SK-N-SH (cell line): ENCODE measurements at regions not wholly inside any gene's neighbourhood (a gene's known extent, or its start where the extent isn't known, plus 50 kb on each side); places are given as distances from the start of the nearest gene placed in this dataset.

Experiments
- CTCF ChIA-PET: fragments of 300-600, 350-600 bp; formaldehyde crosslinking; extraction: SDS; loops from one replicate; lab custom pipeline; 2021; lab: Yijun Ruan, JAX
- POLR2A ChIA-PET: fragments of 350-600 bp; sonication (Branson Sonifier 250); formaldehyde crosslinking; extraction: SDS; loops from one replicate; lab custom pipeline; 2020; ENCODE audit warnings: antibody characterized with exemption, inconsistent platforms; lab: Yijun Ruan, JAX
- DNase-seq: peaks from one replicate; pipeline ENCODE4 v3.0.0; 2012
- H2AFZ ChIP-seq: fragments of 200-600 bp; sonication (generic); 2 replicates; pipeline ENCODE4 v1.8.1; 2016; ENCODE audit warnings: antibody characterized with exemption, mild to moderate bottlenecking, low read depth
- H3F3A ChIP-seq: fragments of 200-600 bp; sonication (generic); replicated peaks from 2 replicates; pipeline ENCODE3; 2016; ENCODE audit warnings: antibody characterized with exemption, mild to moderate bottlenecking; ENCODE audit not compliant: insufficient read depth
- H3K27ac ChIP-seq, 2 experiments: fragments of 200-500 bp in 1 of 2; fragments of 200-600 bp in 1 of 2; sonication (Bioruptor generic) in 1 of 2; sonication (generic), shearing (Covaris generic) in 1 of 2; 2 replicates each; pipeline versions ENCODE4 v1.5.1 to v1.6.1; 2014 to 2016; ENCODE audit warnings: low read depth in 2 of 2, inconsistent platforms in 1 of 2, low read length in 1 of 2, mild to moderate bottlenecking in 1 of 2, mixed read lengths in 1 of 2
- H3K27me3 ChIP-seq: fragments of 200-600 bp; sonication (generic), shearing (Covaris generic); 2 replicates; pipeline ENCODE4 v1.6.1; 2016; ENCODE audit warnings: mixed run types; ENCODE audit not compliant: insufficient read depth
- H3K36me3 ChIP-seq, 2 experiments: fragments of 200-500 bp in 1 of 2; fragments of 200-600 bp in 1 of 2; sonication (Bioruptor generic) in 1 of 2; sonication (generic) in 1 of 2; replicated peaks in 1 of 2; 2 replicates each; pipeline versions ENCODE3 to v1.5.1; 2014 to 2016; ENCODE audit warnings: low read length in 1 of 2, mild to moderate bottlenecking in 1 of 2; ENCODE audit not compliant: insufficient read depth in 2 of 2, control insufficient read depth in 1 of 2
- H3K4me1 ChIP-seq, 2 experiments: fragments of 200-500 bp in 1 of 2; fragments of 200-600 bp in 1 of 2; sonication (Bioruptor generic) in 1 of 2; sonication (generic), shearing (Covaris generic) in 1 of 2; 2 replicates each; pipeline versions ENCODE4 v1.5.1 to v1.6.1; 2014 to 2016; ENCODE audit warnings: low read depth in 1 of 2, low read length in 1 of 2, mixed run types in 1 of 2; ENCODE audit not compliant: insufficient read depth in 2 of 2, control insufficient read depth in 1 of 2
- H3K4me2 ChIP-seq: fragments of 200-600 bp; sonication (generic), shearing (Covaris generic); 2 replicates; pipeline ENCODE4 v1.6.1; 2017; ENCODE audit warnings: mixed run types
- H3K4me3 ChIP-seq, 2 experiments: fragments of 200-500 bp in 1 of 2; fragments of 200-600 bp in 1 of 2; sonication (Bioruptor generic) in 1 of 2; sonication (generic), shearing (Covaris generic) in 1 of 2; 2 replicates each; pipeline versions ENCODE4 v1.5.1 to v1.8.1; 2014 to 2016; ENCODE audit warnings: low read depth in 2 of 2, inconsistent platforms in 1 of 2, low read length in 1 of 2, mild to moderate bottlenecking in 1 of 2, mixed read lengths in 1 of 2, moderate library complexity in 1 of 2
- H3K79me2 ChIP-seq: fragments of 200-600 bp; sonication (generic); 2 replicates; pipeline ENCODE4 v1.8.1; 2017; ENCODE audit warnings: mild to moderate bottlenecking; ENCODE audit not compliant: insufficient read depth
- H3K9ac ChIP-seq: fragments of 200-600 bp; sonication (generic); 2 replicates; pipeline ENCODE4 v1.6.1; 2017; ENCODE audit warnings: mixed run types
- H3K9me2 ChIP-seq: fragments of 200-600 bp; sonication (generic); 2 replicates; pipeline ENCODE4 v1.6.1; 2017; ENCODE audit warnings: mixed run types
- H3K9me3 ChIP-seq: fragments of 200-600 bp; sonication (generic); 2 replicates; pipeline ENCODE4 v1.6.1; 2017; ENCODE audit warnings: mixed run types, mild to moderate bottlenecking, moderate library complexity
- H4K20me1 ChIP-seq: fragments of 200-600 bp; sonication (generic); 2 replicates; pipeline ENCODE4 v1.6.1; 2017; ENCODE audit warnings: mild to moderate bottlenecking, mixed run types; ENCODE audit not compliant: insufficient read depth
- CTCF ChIP-seq: fragments of 200-600 bp; sonication (generic); IDR thresholded peaks from 2 replicates; pipeline ENCODE4 v1.6.1; 2017; ENCODE audit warnings: antibody characterized with exemption, mild to moderate bottlenecking, moderate library complexity
- ELF1 ChIP-seq: IDR thresholded peaks from 2 replicates; pipeline ENCODE4 v1.4.0; 2012
- EZH2phosphoT487 ChIP-seq: fragments of 200-600 bp; sonication (generic); IDR thresholded peaks from 2 replicates; pipeline ENCODE4 v1.6.1; 2017; ENCODE audit warnings: low read depth, mixed run types, mild to moderate bottlenecking, antibody characterized with exemption, moderate library complexity, borderline replicate concordance
- GATA2 ChIP-seq: sonication (generic); formaldehyde crosslinking; IDR thresholded peaks from 2 replicates; pipeline ENCODE4 v1.5.0; 2020; ENCODE audit warnings: mild to moderate bottlenecking, missing genetic modification reagents
- IRF3 ChIP-seq: fragments of 150-350 bp; IDR thresholded peaks from 2 replicates; pipeline ENCODE4 v1.6.1; 2016; ENCODE audit warnings: mild to moderate bottlenecking, low read depth, low read length
- JUND ChIP-seq: IDR thresholded peaks from 2 replicates; pipeline ENCODE4 v1.4.0; 2012
- MXI1 ChIP-seq: IDR thresholded peaks from 2 replicates; pipeline ENCODE4 v1.6.1; 2012; ENCODE audit warnings: mild to moderate bottlenecking, low read depth, low read length, improper control_type of control experiment
- NFIC ChIP-seq: IDR thresholded peaks from 2 replicates; pipeline ENCODE4 v1.4.0; 2012; ENCODE audit warnings: borderline replicate concordance
- PBX3 ChIP-seq: IDR thresholded peaks from 2 replicates; pipeline ENCODE4; 2012
- RCOR1 ChIP-seq: fragments of 150-350 bp; IDR thresholded peaks from 2 replicates; pipeline ENCODE4 v1.6.1; 2017; ENCODE audit warnings: antibody characterized with exemption, low read length
- REST ChIP-seq: IDR thresholded peaks from 2 replicates; pipeline ENCODE4 v1.6.1; 2012; ENCODE audit warnings: mild to moderate bottlenecking, low read depth, low read length, moderate library complexity
- TCF12 ChIP-seq: IDR thresholded peaks from 2 replicates; pipeline ENCODE4 v1.4.0; 2012
- USF1 ChIP-seq: IDR thresholded peaks from 2 replicates; pipeline ENCODE4 v1.4.0; 2012; ENCODE audit warnings: low read depth, borderline replicate concordance
- ZBTB33 ChIP-seq: IDR thresholded peaks from 2 replicates; pipeline ENCODE4 v1.4.0; 2012; ENCODE audit warnings: low read depth, borderline replicate concordance
- WGBS: methylation state at CpG from one replicate; pipeline ENCODE4 v1.1.6; 2017; ENCODE audit warnings: low lambda C conversion rate; 5-methylcytosine and 5-hydroxymethylcytosine counted together

GRCh38 chr9:12613071-12613470, 80.1 kb upstream of the TYRP1 start:
- POLR2A ChIA-PET, result no interaction called here
- 13% methylated on average over 1 of the region's 1 CpG for WGBS
- TF ChIP-seq EZH2phosphoT487 (no peak), USF1 (no peak), GATA2 (CRISPR knock-in tag) (no peak), MXI1 (no peak), ZBTB33 (no peak), TCF12 (no peak), NFIC (no peak), PBX3 (no peak), ELF1 (no peak)

GRCh38 chr9:12614488-12614887, 78.7 kb upstream of the TYRP1 start:
- Histone ChIP-seq H3K9me3 (no peaks in the 10 kb centered on the region), H3K36me3 (no peaks in the 10 kb centered on the region), H4K20me1 (no peaks in the 10 kb centered on the region), H3K27me3 (no peaks in the 10 kb centered on the region), H3K27ac (no peak overlapping the region), H2AFZ (no peak overlapping the region), H3K4me2 (no peak overlapping the region), H3K79me2 (no peaks in the 10 kb centered on the region), H3K4me1 (no peaks in the 10 kb centered on the region), H3F3A (no peaks in the 10 kb centered on the region), H3K9me2 (no peaks in the 10 kb centered on the region), H3K9ac (no peak overlapping the region), H3K4me3 (no peak overlapping the region)
- TF ChIP-seq IRF3, result no peak
- no peak for TF ChIP-seq RCOR1
- TF ChIP-seq REST, result no peak
- TF ChIP-seq JUND, result no peak
- TF ChIP-seq CTCF, result no peak
- POLR2A ChIA-PET, result no interaction called here
- 35% methylated on average over 3 of the region's 3 CpGs for WGBS
- CTCF ChIA-PET, result interaction anchor here (2.4 kb wide), 1 partner anchor 25 kb away, joined by 7 read pairs; no protein-coding TSS in a partner anchor
- DNase-seq, result no peak

More at GRCh38 chr9:12613071-12613470, 80.1 kb upstream of the TYRP1 start:
- CTCF ChIA-PET, result interaction anchor here (2.4 kb wide), 1 partner anchor 27 kb away, joined by 7 read pairs; no protein-coding TSS in a partner anchor
- Histone ChIP-seq H3K79me2 (no peaks in the 10 kb centered on the region), H3K4me1 (no peaks in the 10 kb centered on the region), H3K27ac (no peak overlapping the region), H4K20me1 (no peaks in the 10 kb centered on the region), H3K9me3 (no peaks in the 10 kb centered on the region), H3K9me2 (no peaks in the 10 kb centered on the region), H2AFZ (no peak overlapping the region), H3K9ac (no peak overlapping the region), H3K4me3 (no peak overlapping the region), H3K36me3 (no peaks in the 10 kb centered on the region), H3F3A (no peaks in the 10 kb centered on the region), H3K4me2 (no peak overlapping the region), H3K27me3 (no peaks in the 10 kb centered on the region)
- no peak for DNase-seq
